Fibroblast of the aortic adventitia (primary cell): ENCODE measurements at regions not wholly inside any gene's neighbourhood (a gene's known extent, or its start where the extent isn't known, plus 50 kb on each side); places are given as distances from the start of the nearest gene placed in this dataset.

ENCODE experiments used
- DNase-seq: peaks from one replicate; pipeline ENCODE4 v3.0.0-alpha.2; 2010; ENCODE audit warnings: low read depth
- H3K4me3 ChIP-seq: 2 replicates; pipeline ENCODE4 v1.5.1; 2011; ENCODE audit warnings: low read depth, mild to moderate bottlenecking, control low read depth, low read length, moderate library complexity
- CTCF ChIP-seq: IDR thresholded peaks from 2 replicates; pipeline ENCODE4 v1.5.1; 2011; ENCODE audit warnings: mild to moderate bottlenecking, low read length, control low read depth, inconsistent platforms; ENCODE audit not compliant: insufficient read depth

DNA sequence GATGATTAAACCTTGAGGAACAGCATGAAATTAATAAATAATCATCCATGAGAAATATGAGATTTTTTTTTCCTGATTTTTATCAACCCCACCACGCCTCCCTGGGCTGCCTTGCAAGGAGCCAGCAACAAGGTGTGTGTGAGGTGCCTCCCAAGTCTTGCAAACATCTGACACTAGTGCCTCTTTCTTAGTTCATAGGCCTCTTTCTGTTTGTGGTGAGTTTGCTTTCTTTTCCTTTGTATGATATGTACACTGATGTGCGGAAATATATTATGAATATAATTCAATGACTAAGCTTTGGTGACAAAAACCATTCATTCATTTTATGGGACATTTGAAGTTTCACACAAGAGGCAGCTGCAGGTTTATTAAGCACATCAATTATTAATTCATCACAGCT, 63.2 kb upstream of the SYNDIG1 start:
- no peak overlapping the region for H3K4me3 ChIP-seq
- no peak for TF ChIP-seq CTCF

GRCh38 chr20:24405810-24406209, 63.6 kb upstream of the SYNDIG1 start:
- no peak for DNase-seq
- H3K4me3 ChIP-seq: no peak overlapping the region
- TF ChIP-seq CTCF: no peak

More for the DNA sequence above, 63.2 kb upstream of the SYNDIG1 start:
- no peak for DNase-seq

DNA sequence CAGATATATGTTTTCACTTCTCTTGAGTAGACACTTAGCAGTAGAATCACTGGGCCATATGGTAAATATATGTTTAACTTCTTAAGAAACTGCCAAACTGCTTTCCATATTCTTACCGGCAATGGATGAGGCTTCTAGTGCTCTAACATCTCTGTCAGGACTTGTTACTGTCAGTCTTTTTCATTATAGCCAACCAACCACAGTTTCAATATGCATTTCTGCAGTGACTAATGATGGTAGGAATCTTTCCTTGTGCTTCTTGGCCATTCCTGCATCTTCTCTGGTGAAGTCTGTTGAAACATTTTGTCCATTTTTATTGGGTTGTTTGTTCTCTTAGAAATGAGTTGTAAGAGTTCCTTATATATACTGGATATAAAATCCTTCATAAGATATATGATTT, 66.0 kb upstream of the SYNDIG1 start:
- DNase-seq: peak; percentile 36
- no peak for TF ChIP-seq CTCF
- no peak overlapping the region for H3K4me3 ChIP-seq

DNA sequence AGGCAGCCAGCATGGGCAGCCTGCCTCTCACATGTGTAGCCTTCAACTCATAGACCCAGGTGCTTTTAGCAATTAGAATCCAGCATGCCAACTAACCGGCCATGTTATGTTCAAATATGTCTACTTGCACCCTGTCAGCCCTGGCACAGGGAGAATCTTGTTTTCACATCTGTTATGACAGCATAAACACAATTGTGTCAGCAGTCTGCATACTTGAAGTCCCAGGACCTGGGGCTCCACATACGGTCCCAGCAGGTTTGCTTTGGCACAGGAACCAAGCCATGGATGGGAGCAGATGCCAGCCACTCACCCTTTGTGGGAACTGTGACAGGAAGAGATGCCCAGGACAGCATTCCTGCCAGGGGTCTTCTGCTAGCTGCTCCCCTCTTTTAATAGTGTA, 67.2 kb upstream of the SYNDIG1 start:
- TF ChIP-seq CTCF: no peak
- no peak for DNase-seq
- H3K4me3 ChIP-seq: no peak overlapping the region

DNA sequence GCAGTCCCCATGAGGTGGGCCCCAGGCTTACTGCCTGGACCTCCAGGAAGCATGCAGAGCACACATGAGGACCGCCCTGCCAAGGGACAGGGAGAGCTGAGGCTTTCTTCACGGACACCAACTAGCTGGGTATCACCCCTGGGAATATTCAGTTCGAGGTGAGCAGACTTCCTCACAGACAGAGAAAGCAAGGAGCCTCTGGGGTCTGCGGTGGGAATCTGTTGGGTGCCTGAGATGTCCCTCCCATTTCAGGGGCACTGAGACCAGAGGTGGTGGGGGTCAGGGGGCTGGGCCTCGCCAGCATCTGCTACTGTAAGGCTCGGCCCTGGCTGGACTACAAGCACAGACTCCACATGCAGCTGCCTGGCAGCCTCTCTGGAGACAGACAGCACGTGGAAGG, 74.3 kb upstream of the SYNDIG1 start:
- H3K4me3 ChIP-seq: no peak overlapping the region
- TF ChIP-seq CTCF: no peak
- DNase-seq: no peak

DNA sequence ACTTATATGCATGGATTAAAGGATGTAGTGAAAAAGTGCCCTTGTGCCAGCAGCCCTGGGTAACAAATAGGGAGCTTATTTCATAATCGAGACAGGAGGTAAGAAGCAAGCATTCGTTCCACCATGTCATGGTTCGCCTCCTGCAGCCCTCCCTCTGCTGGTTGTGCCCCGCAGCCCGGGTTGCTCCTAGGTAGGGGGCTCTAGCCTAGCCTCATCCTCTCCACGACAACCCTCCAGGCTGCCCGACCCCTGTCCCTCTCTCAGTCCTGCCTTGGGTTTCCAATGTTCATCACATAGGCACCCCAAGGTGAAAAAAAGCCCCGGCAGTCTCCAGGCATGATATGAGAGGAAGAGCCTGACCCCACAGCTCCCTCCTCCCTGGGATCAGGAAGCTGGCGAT, 75.5 kb upstream of the SYNDIG1 start:
- no peak for DNase-seq
- no peak for TF ChIP-seq CTCF
- H3K4me3 ChIP-seq: no peak overlapping the region

GRCh38 chr20:24392612-24393011, 76.8 kb upstream of the SYNDIG1 start:
- TF ChIP-seq CTCF: no peak
- no peak for DNase-seq
- no peak overlapping the region for H3K4me3 ChIP-seq
